ENCODE measurements at regions not wholly inside any gene's neighbourhood (a gene's known extent, or its start where the extent isn't known, plus 50 kb on each side); places are given as distances from the start of the nearest gene placed in this dataset.

- TF ChIP-seq, protein P1, sequence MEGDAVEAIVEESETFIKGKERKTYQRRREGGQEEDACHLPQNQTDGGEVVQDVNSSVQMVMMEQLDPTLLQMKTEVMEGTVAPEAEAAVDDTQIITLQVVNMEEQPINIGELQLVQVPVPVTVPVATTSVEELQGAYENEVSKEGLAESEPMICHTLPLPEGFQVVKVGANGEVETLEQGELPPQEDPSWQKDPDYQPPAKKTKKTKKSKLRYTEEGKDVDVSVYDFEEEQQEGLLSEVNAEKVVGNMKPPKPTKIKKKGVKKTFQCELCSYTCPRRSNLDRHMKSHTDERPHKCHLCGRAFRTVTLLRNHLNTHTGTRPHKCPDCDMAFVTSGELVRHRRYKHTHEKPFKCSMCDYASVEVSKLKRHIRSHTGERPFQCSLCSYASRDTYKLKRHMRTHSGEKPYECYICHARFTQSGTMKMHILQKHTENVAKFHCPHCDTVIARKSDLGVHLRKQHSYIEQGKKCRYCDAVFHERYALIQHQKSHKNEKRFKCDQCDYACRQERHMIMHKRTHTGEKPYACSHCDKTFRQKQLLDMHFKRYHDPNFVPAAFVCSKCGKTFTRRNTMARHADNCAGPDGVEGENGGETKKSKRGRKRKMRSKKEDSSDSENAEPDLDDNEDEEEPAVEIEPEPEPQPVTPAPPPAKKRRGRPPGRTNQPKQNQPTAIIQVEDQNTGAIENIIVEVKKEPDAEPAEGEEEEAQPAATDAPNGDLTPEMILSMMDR (IDR thresholded peaks at IDR 0.05; ENCODE audit: insufficient read depth, low read length) = no peak
- TF ChIP-seq, protein P2, sequence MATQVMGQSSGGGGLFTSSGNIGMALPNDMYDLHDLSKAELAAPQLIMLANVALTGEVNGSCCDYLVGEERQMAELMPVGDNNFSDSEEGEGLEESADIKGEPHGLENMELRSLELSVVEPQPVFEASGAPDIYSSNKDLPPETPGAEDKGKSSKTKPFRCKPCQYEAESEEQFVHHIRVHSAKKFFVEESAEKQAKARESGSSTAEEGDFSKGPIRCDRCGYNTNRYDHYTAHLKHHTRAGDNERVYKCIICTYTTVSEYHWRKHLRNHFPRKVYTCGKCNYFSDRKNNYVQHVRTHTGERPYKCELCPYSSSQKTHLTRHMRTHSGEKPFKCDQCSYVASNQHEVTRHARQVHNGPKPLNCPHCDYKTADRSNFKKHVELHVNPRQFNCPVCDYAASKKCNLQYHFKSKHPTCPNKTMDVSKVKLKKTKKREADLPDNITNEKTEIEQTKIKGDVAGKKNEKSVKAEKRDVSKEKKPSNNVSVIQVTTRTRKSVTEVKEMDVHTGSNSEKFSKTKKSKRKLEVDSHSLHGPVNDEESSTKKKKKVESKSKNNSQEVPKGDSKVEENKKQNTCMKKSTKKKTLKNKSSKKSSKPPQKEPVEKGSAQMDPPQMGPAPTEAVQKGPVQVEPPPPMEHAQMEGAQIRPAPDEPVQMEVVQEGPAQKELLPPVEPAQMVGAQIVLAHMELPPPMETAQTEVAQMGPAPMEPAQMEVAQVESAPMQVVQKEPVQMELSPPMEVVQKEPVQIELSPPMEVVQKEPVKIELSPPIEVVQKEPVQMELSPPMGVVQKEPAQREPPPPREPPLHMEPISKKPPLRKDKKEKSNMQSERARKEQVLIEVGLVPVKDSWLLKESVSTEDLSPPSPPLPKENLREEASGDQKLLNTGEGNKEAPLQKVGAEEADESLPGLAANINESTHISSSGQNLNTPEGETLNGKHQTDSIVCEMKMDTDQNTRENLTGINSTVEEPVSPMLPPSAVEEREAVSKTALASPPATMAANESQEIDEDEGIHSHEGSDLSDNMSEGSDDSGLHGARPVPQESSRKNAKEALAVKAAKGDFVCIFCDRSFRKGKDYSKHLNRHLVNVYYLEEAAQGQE (IDR thresholded peaks at IDR 0.05; ENCODE audit: insufficient replicate concordance, low read depth) = no peak
- no peak for TF ChIP-seq POLR2AphosphoS5 (IDR thresholded peaks at IDR 0.05; ENCODE audit: low read depth)
- no peak for TF ChIP-seq GABPA (IDR thresholded peaks at IDR 0.05; ENCODE audit: low read depth)
Observed at GRCh38 chr14:53509276-53510244, 356.4 kb upstream of the DDHD1 start.

Data from HL-60 (cell line).